A673 (cell line): ENCODE measurements at regions not wholly inside any gene's neighbourhood (a gene's known extent, or its start where the extent isn't known, plus 50 kb on each side); places are given as distances from the start of the nearest gene placed in this dataset.

Experiments used
- BruUV-seq: library from RNA; stranded (reverse); fragments of 400-500 nt; replicated peaks from 2 replicates; lab custom pipeline; 2021; lab: Mats Ljungman, UMichigan
- CTCF ChIA-PET: fragments of 300-600 bp; sonication (Branson Sonifier 250); formaldehyde crosslinking; loops from one replicate; lab custom pipeline; 2022; ENCODE audit warnings: antibody characterized with exemption; lab: Charles Lee
- POLR2A ChIA-PET: fragments of 300-600 bp; sonication (Branson Sonifier 250); formaldehyde crosslinking; loops from one replicate; lab custom pipeline; 2022; ENCODE audit warnings: antibody characterized with exemption; ENCODE audit not compliant: low non-redundant PET; lab: Charles Lee
- DNase-seq: peaks from one replicate; pipeline ENCODE4 v3.0.0-alpha.2; 2015; ENCODE audit warnings: low spot score
- H3K27ac ChIP-seq: fragments of 200-600 bp; sonication (generic); 2 replicates; pipeline ENCODE4 v1.5.1; 2016; ENCODE audit warnings: mixed run types, low read depth, mild to moderate bottlenecking, mixed read lengths, antibody characterized with exemption, low read length; ENCODE audit not compliant: poor library complexity, severe bottlenecking
- H3K27me3 ChIP-seq: fragments of 200-600 bp; sonication (generic); replicated peaks from 2 replicates; pipeline ENCODE4 v1.6.1; 2017; ENCODE audit warnings: mixed run types, low read depth, mild to moderate bottlenecking, mixed read lengths, antibody characterized with exemption, low read length; ENCODE audit not compliant: insufficient read depth, poor library complexity
- H3K36me3 ChIP-seq: fragments of 200-600 bp; sonication (generic); 2 replicates; pipeline ENCODE4 v1.6.1; 2016; ENCODE audit warnings: mixed run types, mild to moderate bottlenecking, mixed read lengths, antibody characterized with exemption, low read length; ENCODE audit not compliant: insufficient read depth, poor library complexity, severe bottlenecking
- H3K4me1 ChIP-seq: fragments of 200-600 bp; sonication (generic); 2 replicates; pipeline ENCODE4 v1.6.1; 2017; ENCODE audit warnings: mixed run types, mild to moderate bottlenecking, mixed read lengths, antibody characterized with exemption, low read length; ENCODE audit not compliant: insufficient read depth, poor library complexity, severe bottlenecking
- H3K4me3 ChIP-seq: fragments of 200-600 bp; sonication (generic); 2 replicates; pipeline ENCODE4 v1.5.1; 2016; ENCODE audit warnings: low read depth, mixed run types, mild to moderate bottlenecking, mixed read lengths, low read length; ENCODE audit not compliant: poor library complexity, severe bottlenecking
- H3K9me3 ChIP-seq: fragments of 200-600 bp; sonication (generic); 2 replicates; pipeline ENCODE4 v1.6.1; 2016; ENCODE audit warnings: mixed run types, low read depth, mild to moderate bottlenecking, mixed read lengths, antibody characterized with exemption, low read length; ENCODE audit not compliant: poor library complexity, severe bottlenecking
- EZH2 ChIP-seq: fragments of 200-600 bp; sonication (generic); IDR thresholded peaks from 2 replicates; pipeline ENCODE4 v1.6.1; 2017; ENCODE audit warnings: borderline replicate concordance, low read depth, mild to moderate bottlenecking, mixed read lengths, antibody characterized with exemption, low read length; ENCODE audit not compliant: poor library complexity, severe bottlenecking
- intact Hi-C: fragments of 100-400 bp; cut with micrococcal nuclease; formaldehyde crosslinking; loops from one replicate; pipeline ENCODE4 v1.10.0; 2022; ENCODE audit not compliant: unreplicated experiment
- TF ChIP-seq, protein P1 (sequence below): fragments of 300-800, 200-600 bp; sonication (generic); conservative IDR thresholded peaks from 2 replicates; pipeline ENCODE4 v1.5.1; 2017; ENCODE audit warnings: low read depth, mild to moderate bottlenecking, antibody characterized with exemption, low read length, moderate library complexity, mixed read lengths

DNA sequence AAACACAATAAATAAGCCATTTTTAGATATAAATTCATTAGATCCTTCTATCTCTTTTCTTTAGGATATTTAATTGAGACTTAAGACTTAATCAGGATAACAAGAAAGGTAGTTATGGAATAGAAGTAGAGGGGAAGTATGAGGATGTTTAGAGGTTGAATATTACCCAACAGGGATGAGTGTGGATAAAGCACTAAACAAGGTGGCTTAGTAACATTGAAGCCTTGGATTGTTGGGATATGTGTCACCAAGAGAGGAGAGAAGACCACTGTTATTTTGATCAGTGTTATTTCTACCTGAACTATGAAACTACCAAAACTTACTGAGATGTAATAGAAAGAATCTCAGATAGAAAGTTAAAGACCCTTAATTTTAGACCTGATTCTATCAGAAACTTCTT lies 405.7 kb downstream of the PIK3C3 start:
- no peak overlapping the region for H3K27ac ChIP-seq
- intact Hi-C loops = no loop called here
- no peak for DNase-seq

DNA sequence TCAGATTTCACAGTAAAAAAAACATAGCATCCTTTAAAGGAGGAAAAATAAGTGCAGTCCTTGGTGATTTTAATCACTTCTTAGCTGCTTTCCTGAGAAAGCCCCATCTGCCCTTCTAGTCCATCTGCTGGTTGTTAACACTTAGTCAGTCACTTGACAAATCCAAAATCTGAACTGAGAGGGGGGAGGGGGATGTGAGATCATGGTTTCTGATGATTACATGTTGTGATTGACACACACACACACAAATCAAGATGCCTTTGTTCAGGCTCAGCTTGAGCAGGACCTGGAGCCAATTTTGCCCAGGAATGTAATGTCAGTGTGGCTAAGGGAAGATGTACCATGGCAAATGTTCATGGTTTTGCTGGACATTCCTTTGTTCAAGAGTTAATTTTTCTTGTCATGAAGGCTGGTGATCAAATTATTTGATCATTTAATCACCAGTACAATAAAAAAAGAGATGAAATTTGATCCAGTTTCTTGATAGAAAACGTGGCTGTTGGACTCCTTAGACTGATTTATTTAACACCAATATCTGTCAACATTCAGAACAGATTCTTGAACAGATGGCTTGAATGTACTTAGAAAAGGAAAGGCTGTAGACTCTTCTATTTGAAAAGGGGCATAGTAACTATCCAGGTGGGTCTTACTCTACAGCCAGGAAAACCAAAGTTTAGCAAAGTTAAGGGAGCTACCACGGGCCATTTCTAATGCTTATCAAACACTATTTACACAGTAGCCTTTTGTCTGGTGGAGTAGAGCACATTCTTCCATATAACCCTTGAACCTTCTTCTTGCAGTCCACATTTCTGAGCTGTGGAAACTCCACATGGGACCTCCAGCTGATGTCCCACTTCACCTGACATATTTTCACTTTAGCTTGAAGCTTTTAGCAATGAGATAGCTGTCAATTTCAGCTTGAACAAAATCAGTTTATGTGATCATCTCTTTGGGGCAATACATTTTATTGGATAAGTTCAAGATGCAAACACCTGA lies 408.7 kb downstream of the PIK3C3 start:
- no peak for TF ChIP-seq EZH2
- TF ChIP-seq, protein P1, sequence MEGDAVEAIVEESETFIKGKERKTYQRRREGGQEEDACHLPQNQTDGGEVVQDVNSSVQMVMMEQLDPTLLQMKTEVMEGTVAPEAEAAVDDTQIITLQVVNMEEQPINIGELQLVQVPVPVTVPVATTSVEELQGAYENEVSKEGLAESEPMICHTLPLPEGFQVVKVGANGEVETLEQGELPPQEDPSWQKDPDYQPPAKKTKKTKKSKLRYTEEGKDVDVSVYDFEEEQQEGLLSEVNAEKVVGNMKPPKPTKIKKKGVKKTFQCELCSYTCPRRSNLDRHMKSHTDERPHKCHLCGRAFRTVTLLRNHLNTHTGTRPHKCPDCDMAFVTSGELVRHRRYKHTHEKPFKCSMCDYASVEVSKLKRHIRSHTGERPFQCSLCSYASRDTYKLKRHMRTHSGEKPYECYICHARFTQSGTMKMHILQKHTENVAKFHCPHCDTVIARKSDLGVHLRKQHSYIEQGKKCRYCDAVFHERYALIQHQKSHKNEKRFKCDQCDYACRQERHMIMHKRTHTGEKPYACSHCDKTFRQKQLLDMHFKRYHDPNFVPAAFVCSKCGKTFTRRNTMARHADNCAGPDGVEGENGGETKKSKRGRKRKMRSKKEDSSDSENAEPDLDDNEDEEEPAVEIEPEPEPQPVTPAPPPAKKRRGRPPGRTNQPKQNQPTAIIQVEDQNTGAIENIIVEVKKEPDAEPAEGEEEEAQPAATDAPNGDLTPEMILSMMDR = no peak

More for the DNA sequence above, 405.7 kb downstream of the PIK3C3 start:
- CTCF ChIA-PET = no interaction called here
- Histone ChIP-seq H3K4me3 (no peak overlapping the region), H3K4me1 (no peaks in the 10 kb centered on the region), H3K9me3 (no peaks in the 10 kb centered on the region), H3K36me3 (no peaks in the 10 kb centered on the region), H3K27me3 (no peaks in the 10 kb centered on the region)
- no TSS peak for BruUV-seq
- POLR2A ChIA-PET = no interaction called here
- TF ChIP-seq, protein P1 = no peak
- TF ChIP-seq EZH2 = no peak

DNA sequence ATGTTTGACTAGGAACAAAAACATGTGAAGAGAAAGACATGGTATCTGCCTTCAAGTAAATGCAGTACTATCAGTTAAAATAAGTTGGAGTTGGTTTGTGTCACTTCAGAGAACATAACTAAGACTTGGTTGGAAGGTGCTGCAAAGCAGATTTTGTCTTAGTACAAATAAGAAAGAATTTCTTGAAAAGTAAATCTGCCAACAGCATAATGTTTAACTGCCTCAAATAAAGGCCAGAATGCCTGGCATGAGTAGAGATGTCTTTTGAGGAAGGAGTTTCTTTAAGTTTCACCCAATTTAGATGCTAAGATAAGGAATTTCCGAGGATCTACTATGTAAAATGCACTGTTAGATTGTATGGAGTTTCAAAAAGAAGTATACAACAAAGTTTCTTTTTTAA lies 409.7 kb downstream of the PIK3C3 start:
- POLR2A ChIA-PET = no interaction called here
- no peaks in the 10 kb centered on the region for H3K27me3 ChIP-seq
- TF ChIP-seq EZH2 = no peak
- H3K4me3 ChIP-seq = no peak overlapping the region
- no peaks in the 10 kb centered on the region for H3K9me3 ChIP-seq
- H3K36me3 ChIP-seq = no peaks in the 10 kb centered on the region
- DNase-seq = no peak
- no peaks in the 10 kb centered on the region for H3K4me1 ChIP-seq
- intact Hi-C loops = no loop called here
- CTCF ChIA-PET = no interaction called here
- H3K27ac ChIP-seq = no peak overlapping the region
- BruUV-seq = no TSS peak

More for the DNA sequence above, 408.7 kb downstream of the PIK3C3 start:
- no peaks in the 10 kb centered on the region for H3K27me3 ChIP-seq
- H3K9me3 ChIP-seq = no peaks in the 10 kb centered on the region
- BruUV-seq = no TSS peak
- H3K36me3 ChIP-seq = no peaks in the 10 kb centered on the region
- POLR2A ChIA-PET = no interaction called here
- intact Hi-C loops = no loop called here
- CTCF ChIA-PET = no interaction called here
- no peak overlapping the region for H3K4me3 ChIP-seq
- H3K27ac ChIP-seq = no peak overlapping the region
- no peaks in the 10 kb centered on the region for H3K4me1 ChIP-seq
- DNase-seq = peak; percentile 4
